KOPT-K1 (cell line): ENCODE measurements at regions not wholly inside any gene's neighbourhood (a gene's known extent, or its start where the extent isn't known, plus 50 kb on each side); places are given as distances from the start of the nearest gene placed in this dataset.
A peak's percentile ranks its signal among the peaks of the same experiment; 100 is the strongest.

Experiments used
- H3K27ac ChIP-seq: fragments of 200-600 bp; sonication (generic); 2 replicates; pipeline ENCODE4 v1.5.1; 2016; ENCODE audit warnings: antibody characterized with exemption, mild to moderate bottlenecking, low read depth, low read length; ENCODE audit not compliant: poor library complexity, severe bottlenecking
- H3K36me3 ChIP-seq: fragments of 200-600 bp; sonication (generic); 2 replicates; pipeline ENCODE4 v1.5.1; 2017; ENCODE audit warnings: antibody characterized with exemption, mild to moderate bottlenecking, low read length, moderate library complexity; ENCODE audit not compliant: insufficient read depth
- H3K9me3 ChIP-seq: fragments of 200-600 bp; sonication (generic); 2 replicates; pipeline ENCODE4 v1.5.1; 2017; ENCODE audit warnings: antibody characterized with exemption, low read length, mild to moderate bottlenecking; ENCODE audit not compliant: insufficient read depth, poor library complexity, severe bottlenecking

DNA sequence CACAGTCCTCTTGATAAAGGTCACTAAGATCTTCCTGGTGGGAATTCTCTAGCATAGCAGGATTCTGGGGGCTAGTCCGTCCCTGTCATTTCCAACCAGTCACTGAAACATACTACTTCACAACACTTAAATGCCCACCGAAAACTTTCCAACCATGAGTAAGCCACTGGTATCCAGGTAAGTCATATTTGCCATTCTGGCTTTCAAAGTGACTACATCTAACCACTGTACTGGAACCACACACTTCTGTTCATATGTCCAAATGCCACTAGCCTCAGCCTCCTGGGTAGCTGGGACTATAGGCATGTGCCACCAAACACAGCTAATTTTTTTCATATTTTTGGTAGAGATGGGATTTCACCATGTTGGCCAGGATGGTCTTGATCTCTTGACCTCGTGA is 64.3 kb upstream of the VANGL1 start:
- H3K9me3 ChIP-seq: peaks cover 22% of the 10 kb centered on the region
- no peak overlapping the region for H3K27ac ChIP-seq
- H3K36me3 ChIP-seq: no peaks in the 10 kb centered on the region

DNA sequence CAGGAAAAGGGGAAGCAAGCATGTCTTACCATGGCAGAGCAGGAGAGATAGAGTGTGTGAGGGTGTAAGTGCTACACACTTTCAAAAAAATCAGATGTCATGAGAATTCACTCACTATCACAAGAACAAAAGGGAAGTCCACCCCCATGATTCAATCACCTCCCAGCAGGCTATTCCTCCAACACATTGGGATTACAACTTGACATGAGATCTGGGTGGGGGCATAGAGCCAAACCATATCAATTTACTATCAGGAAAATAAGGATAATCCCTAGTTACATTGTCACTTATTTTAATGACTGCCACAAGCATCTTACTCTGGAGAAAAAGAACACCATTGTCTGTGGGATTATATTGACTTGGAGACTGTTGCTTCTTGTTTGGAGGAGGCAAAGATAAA is 66.1 kb upstream of the VANGL1 start:
- Histone ChIP-seq H3K36me3 (no peaks in the 10 kb centered on the region), H3K27ac (no peak overlapping the region), H3K9me3 (peaks cover 26% of the 10 kb centered on the region)

DNA sequence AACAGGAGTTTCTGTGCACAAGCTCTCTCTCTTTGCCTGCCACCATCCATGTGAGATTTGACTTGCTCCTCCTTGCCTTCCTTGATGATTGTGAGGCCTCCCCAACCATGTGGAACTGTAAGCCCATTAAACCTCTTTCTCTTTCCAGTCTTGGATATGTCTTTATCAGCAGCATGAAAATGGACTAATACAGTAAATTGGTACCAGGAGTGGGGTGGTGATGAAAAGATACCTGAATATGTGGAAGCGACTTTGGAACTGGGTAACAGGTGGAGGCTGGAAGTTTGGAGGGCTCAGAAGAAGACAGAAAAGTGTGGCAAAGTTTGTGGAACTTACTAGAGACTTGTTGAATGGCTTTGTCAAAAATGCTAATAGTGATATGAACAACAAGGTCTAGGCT is 69.1 kb upstream of the VANGL1 start:
- Histone ChIP-seq H3K27ac (no peak overlapping the region), H3K36me3 (no peaks in the 10 kb centered on the region), H3K9me3 (peaks cover 39% of the 10 kb centered on the region)

DNA sequence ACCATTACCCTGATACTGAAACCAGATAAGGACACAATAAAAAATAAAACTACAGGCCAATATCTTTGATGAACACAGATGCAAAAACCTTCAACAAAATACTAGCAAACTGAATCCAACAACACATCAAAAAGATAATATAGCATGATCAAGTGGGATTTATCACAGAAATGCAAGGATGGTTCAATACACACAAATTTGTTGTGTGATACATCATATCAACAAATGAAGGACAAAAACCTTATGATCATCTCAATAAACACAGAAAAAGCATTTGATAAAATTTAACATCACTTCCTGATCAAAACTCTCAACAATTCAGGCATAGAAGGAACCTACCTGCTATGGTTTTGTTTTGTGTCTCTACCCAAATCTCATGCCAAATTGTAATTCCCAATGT is 74.3 kb upstream of the VANGL1 start:
- Histone ChIP-seq H3K9me3 (peaks cover 51% of the 10 kb centered on the region), H3K36me3 (no peaks in the 10 kb centered on the region), H3K27ac (no peak overlapping the region)

DNA sequence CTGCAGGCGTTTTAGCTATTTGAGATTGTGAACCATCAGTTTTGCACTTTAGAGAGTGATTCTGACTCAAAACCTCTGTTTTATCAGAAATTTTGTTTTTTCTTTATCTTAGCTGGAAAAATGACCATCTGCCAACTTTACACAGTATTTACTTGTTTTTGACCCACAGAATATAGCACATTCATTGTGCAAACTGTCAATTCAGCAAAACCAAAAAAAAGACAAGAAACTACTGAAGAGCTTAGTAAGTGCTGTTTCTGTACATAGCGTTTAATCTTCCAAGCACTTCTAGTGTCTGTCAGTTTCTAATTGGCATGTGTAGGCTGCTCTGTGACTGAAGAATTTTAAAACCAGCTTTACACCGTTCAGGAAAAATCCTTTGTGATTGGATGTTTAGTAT is 76.0 kb upstream of the VANGL1 start:
- Histone ChIP-seq H3K9me3 (peaks cover 48% of the 10 kb centered on the region), H3K27ac (no peak overlapping the region), H3K36me3 (no peaks in the 10 kb centered on the region)

DNA sequence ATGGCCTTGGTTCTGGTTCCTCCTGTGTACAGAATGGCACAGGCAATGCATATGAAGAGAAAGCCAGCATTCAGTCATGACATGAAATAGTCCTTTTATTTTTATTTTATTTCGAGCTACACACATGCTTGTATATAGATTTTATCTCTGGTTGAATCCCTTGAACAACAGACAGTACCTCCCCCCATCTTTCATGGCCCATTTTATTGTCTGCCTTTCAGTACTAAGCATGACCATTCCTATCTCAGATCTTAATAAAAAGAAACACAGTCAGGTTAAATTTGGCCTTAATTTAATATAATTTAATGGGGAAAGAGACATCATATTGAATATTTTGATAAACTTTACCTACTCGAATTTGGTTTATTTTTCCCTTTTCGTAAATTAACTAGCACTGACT is 76.4 kb upstream of the VANGL1 start:
- Histone ChIP-seq H3K27ac (no peak overlapping the region), H3K9me3 (peaks cover 48% of the 10 kb centered on the region), H3K36me3 (no peaks in the 10 kb centered on the region)

DNA sequence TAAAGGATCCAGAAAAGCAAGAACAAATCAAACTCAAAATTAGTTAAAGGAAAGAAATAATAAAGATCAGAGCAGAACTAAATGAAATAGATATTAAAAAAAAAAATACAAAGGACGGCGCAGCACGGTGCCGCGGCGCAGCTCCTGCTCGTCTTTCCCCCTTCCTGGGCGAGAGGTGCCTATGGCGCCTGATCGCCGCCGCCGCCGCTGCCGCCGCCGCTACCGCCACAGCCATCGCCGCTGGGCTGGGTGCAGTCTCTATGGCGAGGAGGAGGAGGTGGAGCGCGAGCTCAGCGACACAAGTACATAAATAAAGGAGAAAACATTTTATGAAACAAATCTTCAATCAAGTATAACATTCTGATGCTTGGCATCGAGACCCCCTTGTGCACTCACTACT is 77.6 kb upstream of the VANGL1 start:
- no peak overlapping the region for H3K27ac ChIP-seq
- peaks cover 48% of the 10 kb centered on the region for H3K9me3 ChIP-seq

DNA sequence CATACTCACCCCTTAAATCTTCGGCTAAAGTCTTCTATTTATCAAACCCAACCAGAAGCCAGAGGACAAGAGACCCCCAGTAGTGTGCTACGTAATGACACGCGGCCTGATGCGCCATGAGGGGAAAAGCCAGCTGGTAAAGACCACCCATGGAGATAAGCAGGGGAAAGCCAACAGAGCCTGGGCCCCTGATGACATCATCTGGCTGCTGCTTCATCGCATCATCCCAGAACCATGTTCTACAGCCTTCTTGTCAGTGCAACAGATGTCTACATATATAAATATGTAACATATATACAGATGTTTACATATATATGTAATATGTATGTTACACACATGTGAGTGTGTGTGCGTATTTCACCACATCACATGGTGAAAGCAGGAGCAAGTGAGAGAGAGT is 81.7 kb upstream of the VANGL1 start:
- no peaks in the 10 kb centered on the region for H3K36me3 ChIP-seq
- no peak overlapping the region for H3K27ac ChIP-seq

More for the DNA sequence above, 77.6 kb upstream of the VANGL1 start:
- H3K36me3 ChIP-seq: no peaks in the 10 kb centered on the region

DNA sequence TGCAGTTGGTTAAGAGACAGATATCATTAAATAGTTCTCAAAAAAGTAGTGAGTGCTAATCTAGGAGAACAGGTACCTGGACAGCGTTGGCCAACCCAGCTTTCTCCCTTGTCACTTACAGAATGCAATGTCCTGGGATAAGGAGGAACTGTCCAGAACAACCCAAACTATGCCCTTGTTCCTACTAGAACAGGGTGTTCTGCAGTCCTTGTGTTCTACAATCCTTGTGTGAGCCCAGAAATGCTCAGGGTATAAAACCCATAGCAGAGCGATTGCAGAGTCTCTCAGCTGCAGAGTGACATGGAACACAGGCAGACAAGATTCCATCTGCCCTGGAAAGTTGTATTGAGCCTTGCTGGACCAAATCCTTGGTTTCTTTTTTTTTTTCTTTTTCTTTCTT is 83.5 kb upstream of the VANGL1 start:
- Histone ChIP-seq H3K36me3 (no peaks in the 10 kb centered on the region), H3K27ac (no peak overlapping the region), H3K9me3 (peaks cover 6% of the 10 kb centered on the region)

More for the DNA sequence above, 81.7 kb upstream of the VANGL1 start:
- H3K9me3 ChIP-seq: peaks cover 21% of the 10 kb centered on the region

DNA sequence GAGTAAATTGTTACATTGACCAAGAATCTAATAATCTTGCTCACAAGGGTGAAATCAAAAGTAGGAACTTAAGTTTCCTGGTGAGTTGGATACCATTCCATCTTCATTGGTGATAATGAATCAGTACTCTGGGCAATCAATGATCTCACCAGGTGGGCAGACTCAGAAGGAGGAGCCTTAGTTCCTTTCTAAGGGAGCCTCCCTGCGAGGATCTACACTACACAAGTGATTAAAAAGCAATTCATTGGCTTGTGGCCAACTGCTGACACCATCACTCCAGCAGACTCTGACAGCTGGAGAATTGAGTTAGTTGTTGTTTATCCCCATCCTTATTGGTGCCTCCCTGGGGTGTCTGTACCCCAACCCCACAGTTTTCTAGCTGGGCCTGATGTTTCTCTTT is 84.1 kb upstream of the VANGL1 start:
- Histone ChIP-seq H3K9me3 (peaks cover under 1% of the 10 kb centered on the region), H3K36me3 (no peaks in the 10 kb centered on the region), H3K27ac (no peak overlapping the region)

DNA sequence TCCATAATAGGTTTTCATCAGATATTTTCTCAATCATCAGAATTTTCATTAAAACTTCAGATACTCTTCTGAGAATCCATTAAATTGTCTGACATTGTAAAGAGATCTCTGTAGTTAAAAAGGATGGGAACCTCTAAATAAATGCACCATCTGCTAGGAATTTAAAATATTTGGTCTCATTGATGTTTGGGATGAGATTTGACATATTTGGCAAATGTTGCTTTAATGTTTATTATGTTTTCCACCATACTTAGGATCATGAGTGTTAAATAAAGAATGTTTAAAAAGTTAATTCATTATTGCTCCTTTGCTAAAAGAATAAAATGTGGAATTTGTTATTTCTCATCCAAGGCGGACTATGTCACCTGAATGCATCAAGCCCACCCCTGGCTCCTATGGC is 85.5 kb upstream of the VANGL1 start:
- H3K36me3 ChIP-seq: no peaks in the 10 kb centered on the region
- no peaks in the 10 kb centered on the region for H3K9me3 ChIP-seq
- no peak overlapping the region for H3K27ac ChIP-seq

DNA sequence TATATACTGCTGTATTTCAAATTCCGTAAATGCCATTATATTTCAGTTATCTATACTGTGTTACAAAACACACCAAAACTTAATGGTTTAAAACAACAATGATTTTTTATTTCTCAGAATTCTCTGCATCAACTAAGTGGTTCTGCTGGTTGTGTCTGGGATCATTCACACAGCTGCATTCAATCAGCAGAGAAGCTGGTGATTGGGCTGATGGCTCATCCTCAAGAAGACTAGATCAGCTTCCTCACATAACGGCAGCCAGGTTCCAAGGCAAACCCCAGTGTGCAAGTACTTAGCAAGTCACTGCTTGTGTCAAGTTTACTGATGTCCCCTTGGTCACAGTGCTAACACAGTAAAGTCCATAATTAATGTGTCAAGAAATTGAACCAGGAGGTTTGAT is 86.3 kb upstream of the VANGL1 start:
- Histone ChIP-seq H3K9me3 (no peaks in the 10 kb centered on the region), H3K36me3 (no peaks in the 10 kb centered on the region), H3K27ac (no peak overlapping the region)

DNA sequence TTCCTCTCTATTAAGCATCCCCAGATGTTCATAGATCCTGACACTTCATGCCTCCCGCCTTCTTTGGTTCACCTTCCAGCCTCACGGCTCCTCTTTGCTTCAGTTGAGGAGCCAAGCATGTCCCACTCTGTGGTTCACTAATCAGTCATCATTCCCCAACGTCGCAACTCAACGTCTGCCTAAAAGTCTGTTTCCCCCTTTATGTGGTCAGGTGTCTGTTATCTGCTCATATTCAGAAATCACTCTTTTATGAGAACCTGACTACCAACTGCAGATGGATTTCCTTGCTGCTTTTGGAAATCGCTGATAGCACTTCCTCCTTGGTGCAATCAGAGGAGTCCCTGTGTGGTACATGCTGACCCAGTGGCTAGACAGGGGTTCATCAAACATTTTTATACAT is 94.1 kb upstream of the VANGL1 start:
- Histone ChIP-seq H3K9me3 (no peaks in the 10 kb centered on the region), H3K27ac (peak overlapping the region; percentile 94), H3K36me3 (no peaks in the 10 kb centered on the region)

DNA sequence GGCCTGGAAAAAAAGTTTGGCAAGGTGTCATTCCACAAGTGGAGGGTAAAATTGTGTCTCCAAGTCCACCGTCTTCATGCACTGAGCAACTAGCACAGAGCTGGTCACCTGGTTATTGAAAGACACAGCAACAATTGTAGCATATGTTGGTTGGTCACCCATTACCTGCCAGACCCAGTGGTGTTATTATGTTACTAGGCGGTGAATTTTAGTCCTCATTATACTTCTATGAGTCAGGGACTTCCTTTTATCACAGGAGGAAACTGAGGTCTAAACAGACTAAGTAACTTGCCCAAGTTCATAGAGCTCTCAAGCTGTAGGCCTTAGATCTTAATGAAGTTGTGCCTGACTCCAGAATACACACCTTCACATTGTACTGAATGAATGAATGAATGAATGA is 94.9 kb upstream of the VANGL1 start:
- Histone ChIP-seq H3K36me3 (no peaks in the 10 kb centered on the region), H3K27ac (peak overlapping the region; percentile 94), H3K9me3 (no peaks in the 10 kb centered on the region)

DNA sequence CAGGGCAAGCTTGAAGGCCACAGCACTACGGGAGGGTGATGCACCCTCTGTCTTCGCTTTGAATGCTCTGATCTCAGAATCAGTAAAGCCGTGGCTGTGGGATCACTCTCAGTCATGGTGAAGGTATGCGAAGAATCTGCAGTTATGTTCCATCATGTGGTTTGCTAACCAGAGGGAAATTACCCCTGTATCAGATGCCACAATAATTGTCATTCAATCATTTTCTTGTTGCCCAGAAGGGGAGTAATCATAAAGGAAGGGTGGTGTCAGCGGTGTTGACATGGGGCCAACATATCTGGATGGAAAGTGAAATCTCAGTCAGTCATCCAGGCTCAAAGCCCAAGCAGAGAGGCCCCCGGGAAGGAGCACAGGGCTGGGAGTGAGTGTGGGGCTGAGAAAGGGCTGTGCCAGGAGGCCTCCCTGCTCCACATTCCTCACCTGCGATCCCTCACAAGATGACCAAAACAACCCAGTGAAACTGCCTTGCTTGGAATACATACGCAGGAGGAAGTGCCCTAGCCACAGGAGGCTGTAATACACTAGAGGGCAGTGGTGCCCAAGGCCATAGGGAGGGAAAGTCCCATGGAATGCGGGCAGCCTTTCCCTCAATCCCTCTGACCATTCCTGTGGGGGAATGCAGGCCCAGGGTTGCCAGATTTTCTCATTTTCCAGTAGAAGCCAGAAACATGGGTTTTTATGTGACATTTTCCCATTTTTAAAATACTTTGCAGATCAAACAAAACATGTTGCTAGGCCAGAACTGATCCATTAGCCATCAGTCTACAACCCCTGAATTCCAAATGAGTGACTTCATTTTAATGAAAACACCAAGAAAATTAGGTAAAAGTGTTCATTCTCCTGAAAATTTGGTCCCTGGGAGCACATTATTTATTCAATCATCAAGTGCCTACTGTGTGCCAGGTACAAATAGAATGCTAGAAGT is 95.7 kb upstream of the VANGL1 start:
- no peaks in the 10 kb centered on the region for H3K9me3 ChIP-seq
- H3K36me3 ChIP-seq: no peaks in the 10 kb centered on the region
- H3K27ac ChIP-seq: peak overlapping the region; percentile 94

DNA sequence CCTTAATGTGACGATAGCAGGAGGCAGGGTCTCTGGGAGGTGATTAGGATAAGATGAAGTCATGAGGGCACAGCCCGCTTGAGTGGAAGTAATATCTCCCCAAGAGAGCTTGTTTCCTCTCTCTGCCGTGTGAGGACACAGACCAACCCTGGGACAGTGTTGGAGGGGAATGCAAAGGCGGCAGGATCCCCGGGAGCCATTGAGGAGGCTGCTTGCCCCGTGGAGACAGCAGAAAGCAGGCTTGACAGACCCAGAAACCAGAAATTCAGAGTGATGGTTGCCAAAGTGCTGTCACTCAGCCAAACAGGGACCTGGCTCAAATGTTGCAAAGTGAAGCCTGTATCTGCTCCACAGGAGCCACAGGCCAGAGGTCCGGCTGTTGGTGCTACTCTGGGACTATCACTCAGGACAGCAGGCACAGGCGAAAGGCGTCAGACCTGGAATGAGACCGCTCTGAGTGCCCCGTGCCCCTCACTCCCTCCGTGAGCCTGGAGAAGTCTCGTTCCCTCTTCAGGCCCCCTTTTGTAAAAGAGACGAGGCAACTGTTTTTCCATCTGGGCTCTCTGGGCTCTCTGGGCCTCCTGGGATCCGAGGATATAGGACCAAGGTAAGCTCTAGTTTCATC is 96.6 kb upstream of the VANGL1 start:
- peak overlapping the region; percentile 94 for H3K27ac ChIP-seq
- no peaks in the 10 kb centered on the region for H3K9me3 ChIP-seq
- H3K36me3 ChIP-seq: no peaks in the 10 kb centered on the region
